Putamen (tissue), 1 donor: ENCODE measurements at regions not wholly inside any gene's neighbourhood (a gene's known extent, or its start where the extent isn't known, plus 50 kb on each side); places are given as distances from the start of the nearest gene placed in this dataset.
"Not testable (repeated sequence)": the region's sequence is repeated elsewhere in the genome, so short reads cannot be mapped to it uniquely, and the experiment has no call there.

Experiments used
- DNase-seq: peaks from one replicate; pipeline ENCODE4 v3.0.0-alpha.2; 2016; ENCODE audit warnings: low spot score

GRCh38 chr6:6978731-6979130, 129.0 kb upstream of the RREB1 start:
- DNase-seq, result no peak

GRCh38 chr6:6980999-6981597, 126.7 kb upstream of the RREB1 start:
- DNase-seq, result no peak

GRCh38 chr6:6981681-6982322, 126.0 kb upstream of the RREB1 start:
- no peak for DNase-seq

- DNase-seq, result no peak
These were observed 125.1 kb upstream of the RREB1 start for GRCh38 chr6:6982663-6983062.

GRCh38 chr6:6984585-6985366, 123.0 kb upstream of the RREB1 start:
- DNase-seq, result no peak

GRCh38 chr6:6986344-6986743, 121.4 kb upstream of the RREB1 start:
- no peak for DNase-seq

- DNase-seq, result no peak
These were observed 120.0 kb upstream of the RREB1 start for GRCh38 chr6:6987749-6988148.

GRCh38 chr6:6990059-6990458, 117.7 kb upstream of the RREB1 start:
- not testable (repeated sequence) for DNase-seq

GRCh38 chr6:6993503-6994237, 114.1 kb upstream of the RREB1 start:
- DNase-seq, result no peak

GRCh38 chr6:6994796-6995195, 113.0 kb upstream of the RREB1 start:
- DNase-seq, result no peak

GRCh38 chr6:6995328-6995727, 112.4 kb upstream of the RREB1 start:
- no peak for DNase-seq

GRCh38 chr6:6996124-6996523, 111.6 kb upstream of the RREB1 start:
- no peak for DNase-seq

GRCh38 chr6:6997263-6998193, 110.2 kb upstream of the RREB1 start:
- DNase-seq, result no peak

- DNase-seq, result no peak
These were observed 109.6 kb upstream of the RREB1 start for GRCh38 chr6:6998194-6998569.

- DNase-seq, result no peak
These were observed 106.7 kb upstream of the RREB1 start for GRCh38 chr6:7000825-7001777.

GRCh38 chr6:7003041-7003440, 104.7 kb upstream of the RREB1 start:
- DNase-seq, result no peak

- DNase-seq, result no peak
These were observed 103.0 kb upstream of the RREB1 start for GRCh38 chr6:7004581-7005297.

- no peak for DNase-seq
These were observed 101.1 kb upstream of the RREB1 start for GRCh38 chr6:7006515-7007191.

GRCh38 chr6:7008451-7008988, 99.2 kb upstream of the RREB1 start:
- DNase-seq, result no peak
